ENCODE measurements at regions not wholly inside any gene's neighbourhood (a gene's known extent, or its start where the extent isn't known, plus 50 kb on each side); places are given as distances from the start of the nearest gene placed in this dataset.

DNA sequence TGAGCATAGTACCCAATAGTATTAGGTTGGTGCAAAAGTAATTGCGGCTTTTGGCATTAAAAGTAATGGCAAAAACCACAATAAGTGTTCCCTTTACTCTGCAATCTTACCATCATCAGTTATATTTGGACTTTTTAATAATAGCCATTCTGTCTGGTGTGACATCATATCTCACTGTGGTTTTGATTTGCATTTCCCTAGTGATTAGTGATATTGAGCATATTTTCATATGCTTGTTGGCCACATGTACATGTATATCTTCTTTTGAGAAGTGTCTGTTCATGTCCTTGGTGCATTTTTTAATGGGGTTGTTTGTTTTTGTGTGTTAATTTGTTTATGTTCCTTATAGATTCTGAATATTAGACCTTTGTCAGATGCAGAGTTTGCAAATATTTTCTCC is 289.9 kb downstream of the FAM170A start:
- no peak for TF ChIP-seq ZSCAN20 (CRISPR knock-in tag; IDR thresholded peaks at IDR 0.05)
- no peak for TF ChIP-seq HES2 (IDR thresholded peaks at IDR 0.05)
- no peak for TF ChIP-seq ZFP36 (IDR thresholded peaks at IDR 0.05; ENCODE audit: borderline replicate concordance, partially characterized antibody)
- TF ChIP-seq NPAS2 (CRISPR knock-in tag; IDR thresholded peaks at IDR 0.05; ENCODE audit: borderline replicate concordance), result no peak
- TF ChIP-seq, protein P1, sequence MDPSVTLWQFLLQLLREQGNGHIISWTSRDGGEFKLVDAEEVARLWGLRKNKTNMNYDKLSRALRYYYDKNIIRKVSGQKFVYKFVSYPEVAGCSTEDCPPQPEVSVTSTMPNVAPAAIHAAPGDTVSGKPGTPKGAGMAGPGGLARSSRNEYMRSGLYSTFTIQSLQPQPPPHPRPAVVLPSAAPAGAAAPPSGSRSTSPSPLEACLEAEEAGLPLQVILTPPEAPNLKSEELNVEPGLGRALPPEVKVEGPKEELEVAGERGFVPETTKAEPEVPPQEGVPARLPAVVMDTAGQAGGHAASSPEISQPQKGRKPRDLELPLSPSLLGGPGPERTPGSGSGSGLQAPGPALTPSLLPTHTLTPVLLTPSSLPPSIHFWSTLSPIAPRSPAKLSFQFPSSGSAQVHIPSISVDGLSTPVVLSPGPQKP (IDR thresholded peaks at IDR 0.05; ENCODE audit: low read depth, low read length), result no peak
- no peak for TF ChIP-seq JUN (IDR thresholded peaks at IDR 0.05)
- TF ChIP-seq GATA3 (IDR thresholded peaks at IDR 0.05; ENCODE audit: borderline replicate concordance), result no peak
- no peak for TF ChIP-seq HOXB13 (CRISPR knock-in tag; IDR thresholded peaks at IDR 0.05; ENCODE audit: low read depth)
- no peak for TF ChIP-seq CHD2 (IDR thresholded peaks at IDR 0.05; ENCODE audit: low read length, partially characterized antibody)
- no peak for TF ChIP-seq ESRRA (IDR thresholded peaks at IDR 0.05; ENCODE audit: borderline replicate concordance, low read length)
- TF ChIP-seq KDM5A (IDR thresholded peaks at IDR 0.05), result no peak
- TF ChIP-seq RNF2 (IDR thresholded peaks at IDR 0.05; ENCODE audit: borderline replicate concordance, low read depth), result no peak
- TF ChIP-seq RCOR1 (IDR thresholded peaks at IDR 0.05; ENCODE audit: low read depth, low read length), result no peak
- TF ChIP-seq MAFK (IDR thresholded peaks at IDR 0.05; ENCODE audit: partially characterized antibody), result no peak
- TF ChIP-seq FOXS1 (CRISPR knock-in tag; IDR thresholded peaks at IDR 0.05), result no peak
- TF ChIP-seq CBX8 (IDR thresholded peaks at IDR 0.05), result no peak
- TF ChIP-seq RFX5 (IDR thresholded peaks at IDR 0.05), result no peak
- Histone ChIP-seq H3K4me2 (no peak overlapping the region), H3K9me3 (no peaks in the 10 kb centered on the region), H3K4me1 (no peaks in the 10 kb centered on the region), H3K4me3 (no peak overlapping the region), H3K27ac (no peak overlapping the region)
- FAIRE-seq (no peak), DNase-seq (ENCODE audit: low read depth in 1 of 2, low spot score in 1 of 2) (no peak), ATAC-seq (no peak)
- WGBS (ENCODE audit: missing lambda C conversion rate), result 0% methylated on average over 1 of the region's 1 CpG
- ChIA-PET POLR2A (no interaction called here), CTCF (no interaction called here)

GRCh38 chr5:119926301-119926700 is 296.9 kb downstream of the FAM170A start:
- Histone ChIP-seq H3K4me1 (no peaks in the 10 kb centered on the region), H3K27ac (no peak overlapping the region), H3K4me2 (no peak overlapping the region), H3K9me3 (no peaks in the 10 kb centered on the region), H3K4me3 (no peak overlapping the region)
- TF ChIP-seq PBX3 (IDR thresholded peaks at IDR 0.05) (no peak), ZNF302 (CRISPR knock-in tag; IDR thresholded peaks at IDR 0.05) (no peak), FOSB (CRISPR knock-in tag; IDR thresholded peaks at IDR 0.05) (no peak), JUN (IDR thresholded peaks at IDR 0.05) (no peak), FOSL2 (IDR thresholded peaks at IDR 0.05) (no peak), FOSL2 (CRISPR knock-in tag; IDR thresholded peaks at IDR 0.05) (no peak), TFCP2L1 (CRISPR knock-in tag; IDR thresholded peaks at IDR 0.05) (no peak)
- TF ChIP-seq, protein P1 (IDR thresholded peaks at IDR 0.05; ENCODE audit: low read depth, low read length), result no peak
- DNase-seq (ENCODE audit: low read depth in 1 of 2, low spot score in 1 of 2), result no peak
- FAIRE-seq, result peak; percentile 28
- no peak for ATAC-seq
- POLR2A ChIA-PET, result no interaction called here
- WGBS (ENCODE audit: missing lambda C conversion rate), result 41% methylated on average over 1 of the region's 1 CpG
- CTCF ChIA-PET, result no interaction called here

- no peak overlapping the region for H3K4me3 ChIP-seq
- ATAC-seq (no peak), FAIRE-seq (no peak), DNase-seq (ENCODE audit: low read depth in 1 of 2, low spot score in 1 of 2) (no peak)
- POLR2A ChIA-PET, result no interaction called here
- H3K4me1 ChIP-seq, result no peaks in the 10 kb centered on the region
- no peak for TF ChIP-seq HOXA7 (CRISPR knock-in tag; IDR thresholded peaks at IDR 0.05)
- no peak overlapping the region for H3K4me2 ChIP-seq
- H3K27ac ChIP-seq, result no peak overlapping the region
- no peaks in the 10 kb centered on the region for H3K9me3 ChIP-seq
- CTCF ChIA-PET, result interaction anchor here (0.5 kb wide), 1 partner anchor 1525 kb away, joined by 3 read pairs; no protein-coding TSS in a partner anchor
These were observed 299.6 kb downstream of the FAM170A start for GRCh38 chr5:119928974-119929373.

Measured in A549 (cell line).